Fibroblast of the aortic adventitia (primary cell): ENCODE measurements at regions not wholly inside any gene's neighbourhood (a gene's known extent, or its start where the extent isn't known, plus 50 kb on each side); places are given as distances from the start of the nearest gene placed in this dataset.
A peak's percentile ranks its signal among the peaks of the same experiment; 100 is the strongest.

ENCODE experiments used
- DNase-seq: peaks from one replicate; pipeline ENCODE4 v3.0.0-alpha.2; 2010; ENCODE audit warnings: low read depth
- H3K4me3 ChIP-seq: 2 replicates; pipeline ENCODE4 v1.5.1; 2011; ENCODE audit warnings: low read depth, mild to moderate bottlenecking, control low read depth, low read length, moderate library complexity
- TF ChIP-seq, protein P1 (sequence below): IDR thresholded peaks from 2 replicates; pipeline ENCODE4 v1.5.1; 2011; ENCODE audit warnings: mild to moderate bottlenecking, low read length, control low read depth, inconsistent platforms; ENCODE audit not compliant: insufficient read depth

DNA sequence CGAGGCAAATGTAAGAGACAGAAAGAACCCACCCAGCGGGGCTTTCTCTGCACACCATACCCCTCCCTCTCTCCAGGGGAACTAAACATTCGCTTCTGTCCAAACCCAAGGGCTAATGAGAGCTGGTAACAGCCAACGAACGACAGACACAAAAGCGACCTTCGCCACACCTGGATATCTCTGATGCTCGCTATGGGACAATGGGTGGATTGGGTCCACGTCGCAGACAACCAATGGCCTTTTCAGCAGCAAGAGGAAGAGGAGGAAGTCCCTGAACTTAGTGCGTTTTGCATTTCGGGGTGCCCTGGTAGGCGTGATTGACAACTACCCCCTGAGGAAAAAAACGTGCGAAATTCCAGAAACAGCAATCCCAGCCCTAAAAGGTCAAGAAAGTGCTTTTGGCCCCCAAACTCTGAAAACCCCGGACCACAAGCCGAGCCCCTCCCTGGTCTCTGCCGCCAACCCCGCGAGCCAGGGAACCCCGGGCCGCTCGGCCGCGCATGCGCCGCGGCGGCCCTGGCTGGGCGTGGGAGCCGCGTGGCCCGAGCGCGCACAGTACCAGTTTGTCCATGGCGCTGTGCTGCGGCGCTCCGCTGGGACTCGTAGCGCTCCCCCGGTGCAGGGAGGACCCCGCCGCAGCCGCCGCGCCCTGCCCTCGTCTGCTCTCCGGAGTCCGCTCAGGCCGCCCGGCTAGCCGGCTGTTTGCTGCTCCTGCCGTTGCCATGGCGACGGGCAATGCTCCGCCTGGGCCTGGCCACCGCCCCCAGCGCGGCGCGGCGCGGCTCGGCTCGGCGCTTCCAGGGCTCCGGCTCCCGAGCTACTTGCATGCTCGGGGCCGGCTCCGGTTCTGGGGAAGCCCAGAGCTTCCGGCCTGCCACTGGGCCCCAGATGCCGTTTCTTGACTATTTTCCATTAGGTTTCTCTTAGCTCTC is 66.9 kb upstream of the DNAH5 start:
- H3K4me3 ChIP-seq: peak overlapping the region; percentile 68
- TF ChIP-seq, protein P1, sequence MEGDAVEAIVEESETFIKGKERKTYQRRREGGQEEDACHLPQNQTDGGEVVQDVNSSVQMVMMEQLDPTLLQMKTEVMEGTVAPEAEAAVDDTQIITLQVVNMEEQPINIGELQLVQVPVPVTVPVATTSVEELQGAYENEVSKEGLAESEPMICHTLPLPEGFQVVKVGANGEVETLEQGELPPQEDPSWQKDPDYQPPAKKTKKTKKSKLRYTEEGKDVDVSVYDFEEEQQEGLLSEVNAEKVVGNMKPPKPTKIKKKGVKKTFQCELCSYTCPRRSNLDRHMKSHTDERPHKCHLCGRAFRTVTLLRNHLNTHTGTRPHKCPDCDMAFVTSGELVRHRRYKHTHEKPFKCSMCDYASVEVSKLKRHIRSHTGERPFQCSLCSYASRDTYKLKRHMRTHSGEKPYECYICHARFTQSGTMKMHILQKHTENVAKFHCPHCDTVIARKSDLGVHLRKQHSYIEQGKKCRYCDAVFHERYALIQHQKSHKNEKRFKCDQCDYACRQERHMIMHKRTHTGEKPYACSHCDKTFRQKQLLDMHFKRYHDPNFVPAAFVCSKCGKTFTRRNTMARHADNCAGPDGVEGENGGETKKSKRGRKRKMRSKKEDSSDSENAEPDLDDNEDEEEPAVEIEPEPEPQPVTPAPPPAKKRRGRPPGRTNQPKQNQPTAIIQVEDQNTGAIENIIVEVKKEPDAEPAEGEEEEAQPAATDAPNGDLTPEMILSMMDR: no peak
- peak; percentile 76 for DNase-seq

DNA sequence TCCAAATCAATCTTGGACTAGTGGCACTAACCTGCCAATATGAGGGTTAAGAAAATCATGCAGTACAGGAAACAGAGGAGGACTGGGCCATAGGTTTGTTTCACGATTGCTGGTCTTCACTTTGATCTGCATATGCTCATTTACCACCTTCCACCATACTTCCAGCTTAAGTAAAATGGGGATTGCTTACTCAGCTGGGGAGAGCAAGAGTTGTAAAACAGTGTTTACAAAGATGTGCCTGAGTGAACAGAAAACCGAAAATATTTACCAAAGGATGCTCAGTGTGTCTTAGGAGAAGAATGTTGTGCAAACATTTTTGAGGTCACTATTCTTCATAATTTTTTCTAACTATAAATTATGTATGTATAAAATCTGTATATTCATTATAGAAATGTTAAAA is 65.1 kb upstream of the DNAH5 start:
- no peak for DNase-seq
- no peak overlapping the region for H3K4me3 ChIP-seq
- TF ChIP-seq, protein P1: no peak

DNA sequence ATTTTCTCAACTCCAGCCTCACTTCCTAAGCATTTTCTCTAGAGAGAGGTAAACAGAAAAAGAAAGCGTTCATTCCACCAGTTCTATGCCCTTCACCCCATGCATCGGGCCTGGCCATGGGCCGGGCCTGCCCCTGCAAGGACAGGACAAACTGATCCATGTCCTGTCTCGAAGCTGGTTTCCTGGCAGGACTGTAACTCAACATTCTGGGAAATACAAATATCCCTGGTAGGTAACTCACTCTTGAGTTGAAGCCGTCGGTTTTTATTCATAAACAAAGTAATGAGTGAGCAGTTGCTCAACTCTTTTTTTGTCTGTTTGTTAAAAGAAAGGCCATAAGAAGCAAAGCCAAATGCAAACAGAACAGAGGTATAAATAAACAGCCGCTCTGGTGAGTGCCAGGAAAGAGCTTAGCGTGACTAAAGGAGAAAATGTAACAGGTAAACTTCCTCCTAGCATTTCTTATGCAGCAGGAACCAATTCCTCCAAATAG is 64.4 kb upstream of the DNAH5 start:
- no peak overlapping the region for H3K4me3 ChIP-seq
- TF ChIP-seq, protein P1: no peak
- DNase-seq: no peak

DNA sequence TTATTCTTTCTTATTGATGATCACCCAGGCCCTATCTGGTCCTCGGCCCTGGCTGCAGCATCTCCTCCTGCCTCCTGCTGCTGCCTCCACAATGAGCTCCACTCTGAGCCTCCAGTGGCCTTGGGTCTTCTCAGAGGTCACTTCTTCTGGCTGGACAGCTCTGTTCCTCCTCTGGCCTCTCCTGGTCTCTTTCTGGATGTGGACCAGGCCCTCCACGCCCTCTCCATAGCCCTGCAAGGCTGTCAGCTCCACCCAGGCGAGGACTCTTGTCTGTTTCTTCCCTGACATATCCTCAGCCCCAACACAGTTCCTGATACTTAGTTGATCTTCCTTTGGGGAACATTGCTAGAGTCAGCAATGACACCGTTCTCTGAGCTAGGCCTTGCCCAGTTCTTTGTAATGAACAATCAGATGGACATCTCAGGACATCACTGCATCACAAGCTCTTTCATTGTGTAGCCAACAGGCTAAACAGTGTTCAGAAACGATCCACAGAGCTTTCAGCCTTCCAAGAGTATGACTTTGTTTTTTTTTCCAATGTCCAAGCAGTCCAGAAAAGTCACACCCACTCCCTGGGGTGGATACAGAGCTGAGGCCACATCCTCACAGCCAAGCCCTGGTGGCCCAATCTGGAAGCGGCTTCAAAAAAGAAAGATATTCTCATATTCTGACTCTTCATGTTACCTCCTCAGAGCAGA is 62.5 kb upstream of the DNAH5 start:
- peak; percentile 34 for DNase-seq
- TF ChIP-seq, protein P1: peak; percentile 17
- H3K4me3 ChIP-seq: no peak overlapping the region

DNA sequence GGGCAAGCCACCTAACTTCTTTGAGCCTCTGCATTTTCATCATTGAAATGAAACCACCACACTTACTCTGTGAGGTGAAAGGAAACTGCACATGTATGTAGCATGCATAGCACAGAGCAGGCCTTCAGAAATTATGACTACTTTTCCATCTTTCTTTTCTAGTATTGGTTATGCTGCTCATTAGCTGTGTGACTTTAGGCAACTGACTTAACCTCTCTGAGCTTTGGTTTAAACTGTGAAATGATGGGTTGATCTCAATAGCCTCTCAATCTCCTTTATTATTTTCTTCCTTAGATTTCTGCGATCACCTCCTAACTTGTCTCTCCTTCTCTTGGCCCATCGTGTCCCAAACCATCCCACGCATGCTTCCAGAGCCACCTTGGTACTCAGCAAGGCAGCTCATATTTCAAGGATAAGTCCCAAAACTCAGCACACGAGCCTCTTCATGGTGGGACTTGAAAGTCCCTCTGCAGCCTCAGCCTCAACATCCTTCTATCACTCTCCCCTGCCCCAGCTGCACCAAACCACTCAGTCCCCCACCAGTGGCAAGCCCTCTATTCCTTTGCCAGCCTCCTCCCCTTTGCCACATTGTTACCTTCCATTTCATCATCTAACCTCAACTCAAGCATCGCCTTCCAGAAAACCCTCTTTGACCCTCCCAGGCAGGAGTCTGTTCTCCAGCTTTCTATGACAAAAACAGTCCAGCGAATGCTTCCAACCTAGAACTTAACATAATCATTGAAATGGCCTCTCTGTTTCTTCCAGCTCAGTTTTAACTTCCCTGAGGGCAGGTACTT is 60.3 kb upstream of the DNAH5 start:
- TF ChIP-seq, protein P1: no peak
- no peak overlapping the region for H3K4me3 ChIP-seq
- peak; percentile 62 for DNase-seq

DNA sequence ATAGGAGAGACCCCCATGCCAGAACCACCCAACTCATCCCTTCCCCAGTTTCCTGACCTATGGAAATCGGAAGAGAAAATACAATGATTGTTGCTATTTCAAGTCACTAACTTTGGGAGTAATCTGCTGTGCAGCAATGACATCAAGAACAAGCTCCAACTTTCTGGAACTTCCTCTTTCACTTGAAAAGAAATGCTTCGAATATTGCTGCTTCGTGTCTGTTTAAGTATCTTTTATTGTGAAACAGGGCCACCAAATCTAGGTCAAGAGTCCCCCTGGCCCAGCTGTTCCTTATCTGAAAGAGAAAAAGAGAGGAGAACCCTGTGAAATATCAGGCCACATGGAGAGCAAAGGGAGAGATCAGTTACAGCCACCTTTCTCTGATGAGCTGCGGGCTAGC is 59.4 kb upstream of the DNAH5 start:
- TF ChIP-seq, protein P1: no peak
- H3K4me3 ChIP-seq: no peak overlapping the region
- DNase-seq: no peak
